Mesenchymal stem cell (in vitro differentiated cells and primary cell): ENCODE measurements at regions not wholly inside any gene's neighbourhood (a gene's known extent, or its start where the extent isn't known, plus 50 kb on each side); places are given as distances from the start of the nearest gene placed in this dataset.
"Not testable (repeated sequence)": the region's sequence is repeated elsewhere in the genome, so short reads cannot be mapped to it uniquely, and the experiment has no call there.

ENCODE experiments used
- DNase-seq: peaks from one replicate; pipeline ENCODE4 v3.0.0-alpha.2; 2013
- H2AFZ ChIP-seq: one replicate; pipeline ENCODE4 v1.6.1; 2013; ENCODE audit warnings: low read depth, mild to moderate bottlenecking, control low read depth, inconsistent platforms, low read length, moderate library complexity
- H2AK5ac ChIP-seq: 2 replicates; pipeline ENCODE4 v1.6.1; 2013; ENCODE audit warnings: low read length, moderate library complexity, mild to moderate bottlenecking, inconsistent platforms; ENCODE audit not compliant: severe bottlenecking
- H2BK120ac ChIP-seq: one replicate; pipeline ENCODE4 v1.6.1; 2013; ENCODE audit warnings: low read depth, mild to moderate bottlenecking, inconsistent platforms, low read length, moderate library complexity
- H2BK12ac ChIP-seq, 2 experiments: one replicate each; pipeline ENCODE4 v1.6.1; 2013; ENCODE audit warnings: inconsistent platforms in 2 of 2, low read length in 2 of 2, mild to moderate bottlenecking in 2 of 2, moderate library complexity in 2 of 2, control low read depth in 1 of 2
- H2BK15ac ChIP-seq: one replicate; pipeline ENCODE4 v1.6.1; 2013; ENCODE audit warnings: mild to moderate bottlenecking, low read depth, inconsistent platforms; ENCODE audit not compliant: poor library complexity, severe bottlenecking
- H2BK5ac ChIP-seq: 2 replicates; pipeline ENCODE4 v1.6.1; 2013; ENCODE audit warnings: low read depth, mild to moderate bottlenecking, low read length, control low read depth, inconsistent platforms; ENCODE audit not compliant: poor library complexity, severe bottlenecking
- H3K14ac ChIP-seq, 2 experiments: one replicate each; pipeline ENCODE4 v1.6.1; 2013; ENCODE audit warnings: inconsistent platforms in 2 of 2, low read length in 2 of 2, control low read depth in 1 of 2, mild to moderate bottlenecking in 1 of 2, moderate library complexity in 1 of 2
- H3K18ac ChIP-seq, 2 experiments: one replicate each; pipeline ENCODE4 v1.6.1; 2013; ENCODE audit warnings: inconsistent platforms in 2 of 2, low read length in 2 of 2, control low read depth in 1 of 2, low read depth in 1 of 2, mild to moderate bottlenecking in 1 of 2
- H3K23ac ChIP-seq, 2 experiments: one replicate each; pipeline ENCODE4 v1.6.1; 2013; ENCODE audit warnings: inconsistent platforms in 2 of 2, low read length in 2 of 2, mild to moderate bottlenecking in 2 of 2, moderate library complexity in 2 of 2, control low read depth in 1 of 2
- H3K27ac ChIP-seq: 2 replicates; pipeline ENCODE4 v1.5.1; 2013; ENCODE audit warnings: mild to moderate bottlenecking, moderate library complexity, low read length, control low read depth, inconsistent platforms; ENCODE audit not compliant: poor library complexity, severe bottlenecking
- H3K27me3 ChIP-seq, 2 experiments: 2 replicates each; pipeline versions ENCODE4 v1.6.1 to v1.7.0; 2013; ENCODE audit warnings: low read length in 2 of 2, mild to moderate bottlenecking in 2 of 2, moderate library complexity in 2 of 2, control low read depth in 1 of 2, inconsistent platforms in 1 of 2; ENCODE audit not compliant: control insufficient read depth in 1 of 2, insufficient read depth in 1 of 2
- H3K36me3 ChIP-seq, 2 experiments: 2 replicates each; pipeline versions ENCODE4 v1.6.1 to v1.7.0; 2013; ENCODE audit warnings: low read length in 2 of 2, control low read depth in 1 of 2, inconsistent platforms in 1 of 2, low read depth in 1 of 2, mild to moderate bottlenecking in 1 of 2; ENCODE audit not compliant: insufficient read depth in 2 of 2, control insufficient read depth in 1 of 2
- H3K4ac ChIP-seq, 2 experiments: one replicate each; pipeline ENCODE4 v1.6.1; 2013; ENCODE audit warnings: inconsistent platforms in 2 of 2, low read length in 2 of 2, mild to moderate bottlenecking in 2 of 2, moderate library complexity in 2 of 2, control low read depth in 1 of 2, low read depth in 1 of 2
- H3K4me1 ChIP-seq: 2 replicates; pipeline ENCODE4 v1.6.1; 2013; ENCODE audit warnings: low read depth, low read length, control low read depth; ENCODE audit not compliant: control insufficient read depth, insufficient read depth
- H3K4me2 ChIP-seq: 2 replicates; pipeline ENCODE4 v1.6.1; 2013; ENCODE audit warnings: low read length, mild to moderate bottlenecking, inconsistent platforms; ENCODE audit not compliant: poor library complexity, severe bottlenecking
- H3K4me3 ChIP-seq, 2 experiments: 2 replicates each; pipeline versions ENCODE4 v1.5.1 to v1.7.0; 2013; ENCODE audit warnings: low read length in 2 of 2, mild to moderate bottlenecking in 2 of 2, control low read depth in 1 of 2, low read depth in 1 of 2; ENCODE audit not compliant: insufficient read depth in 1 of 2
- H3K79me1 ChIP-seq: replicated peaks from 2 replicates; pipeline ENCODE4 v1.6.1; 2013; ENCODE audit warnings: mild to moderate bottlenecking, control low read depth, low read length, inconsistent platforms; ENCODE audit not compliant: poor library complexity, severe bottlenecking
- H3K9ac ChIP-seq: 2 replicates; pipeline ENCODE4 v1.7.0; 2013; ENCODE audit warnings: mild to moderate bottlenecking, low read length, moderate library complexity
- H3K9me3 ChIP-seq: 2 replicates; pipeline ENCODE4 v1.7.0; 2013; ENCODE audit warnings: mild to moderate bottlenecking, low read length; ENCODE audit not compliant: control insufficient read depth
- H4K8ac ChIP-seq: one replicate; pipeline ENCODE4 v1.6.1; 2013; ENCODE audit warnings: inconsistent platforms, mild to moderate bottlenecking, low read length, moderate library complexity
- H4K91ac ChIP-seq: one replicate; pipeline ENCODE4 v1.6.1; 2013; ENCODE audit warnings: mild to moderate bottlenecking, low read length, inconsistent platforms
- WGBS: methylation state at CpG from one replicate; pipeline ENCODE4 v1.1.7; 2013; ENCODE audit warnings: mixed read lengths; 5-methylcytosine and 5-hydroxymethylcytosine counted together

- H2BK12ac ChIP-seq = no peak overlapping the region
- H3K36me3 ChIP-seq = no peaks in the 10 kb centered on the region
- no peak overlapping the region for H2AK5ac ChIP-seq
- H3K4me2 ChIP-seq = no peak overlapping the region
- H3K4ac ChIP-seq = no peak overlapping the region
- no peaks in the 10 kb centered on the region for H3K79me1 ChIP-seq
- no peak overlapping the region for H4K8ac ChIP-seq
- no peak overlapping the region for H3K27ac ChIP-seq
- no peak overlapping the region for H2BK5ac ChIP-seq
- H2BK120ac ChIP-seq = no peak overlapping the region
- no peak overlapping the region for H3K14ac ChIP-seq
- H4K91ac ChIP-seq = no peak overlapping the region
- H3K4me1 ChIP-seq = peaks cover 2% of the 10 kb centered on the region
- H3K27me3 ChIP-seq = peaks cover 0 to 7% of the 10 kb centered on the region in 2 experiments
- H2BK15ac ChIP-seq = no peak overlapping the region
- WGBS = no CpG with 5 or more reads among the region's 3 CpGs
- H3K18ac ChIP-seq = no peak overlapping the region
- no peak overlapping the region for H3K9ac ChIP-seq
- H3K23ac ChIP-seq = no peak overlapping the region
- H2AFZ ChIP-seq = no peak overlapping the region
- H3K4me3 ChIP-seq = no peak overlapping the region
- DNase-seq = no peak
- peaks cover 9% of the 10 kb centered on the region for H3K9me3 ChIP-seq
These were observed 161.1 kb downstream of the PHF8 start for GRCh38 chrX:53883196-53883595.

- Histone ChIP-seq H2AK5ac (no peak overlapping the region), H2BK15ac (no peak overlapping the region), H4K91ac (no peak overlapping the region), H3K4me2 (no peak overlapping the region), H3K23ac (no peak overlapping the region), H3K4me3 (no peak overlapping the region), H4K8ac (no peak overlapping the region), H3K79me1 (no peaks in the 10 kb centered on the region), H2BK5ac (no peak overlapping the region), H3K9ac (no peak overlapping the region), H3K9me3 (peaks cover 13% of the 10 kb centered on the region), H2BK120ac (no peak overlapping the region), H3K18ac (no peak overlapping the region), H3K27ac (no peak overlapping the region), H2AFZ (no peak overlapping the region), H3K27me3 (peaks cover 0 to 7% of the 10 kb centered on the region in 2 experiments), H2BK12ac (no peak overlapping the region), H3K36me3 (no peaks in the 10 kb centered on the region), H3K14ac (no peak overlapping the region), H3K4ac (no peak overlapping the region), H3K4me1 (peaks cover 2% of the 10 kb centered on the region)
- 7% methylated on average over 5 of the region's 6 CpGs for WGBS
- peak; percentile 79 for DNase-seq
These were observed 161.9 kb downstream of the PHF8 start for GRCh38 chrX:53882331-53882730.

DNA sequence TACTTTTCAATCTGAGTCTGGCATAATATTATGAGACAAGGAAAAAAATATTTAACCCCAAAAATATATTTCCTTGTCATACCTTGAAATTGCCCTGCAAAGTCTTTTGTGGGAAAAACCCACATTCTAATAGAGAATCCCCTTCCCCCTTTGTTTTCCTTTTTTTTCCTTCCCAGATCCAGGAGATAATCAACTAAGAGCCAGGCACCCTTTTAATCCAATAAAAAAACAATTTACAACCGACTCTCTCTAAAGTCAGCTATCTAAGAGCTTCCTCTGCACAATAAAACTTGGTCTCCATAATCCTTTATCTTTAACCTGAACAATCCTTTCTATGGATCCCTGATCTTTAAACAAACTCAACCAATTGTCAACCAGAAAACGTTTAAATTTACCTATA, 163.5 kb downstream of the PHF8 start:
- 18% methylated on average over 2 of the region's 2 CpGs for WGBS
- H3K4me1 ChIP-seq, H3K23ac ChIP-seq, H3K27ac ChIP-seq, H3K4me2 ChIP-seq, H3K14ac ChIP-seq, H2BK15ac ChIP-seq, H3K27me3 ChIP-seq, H4K8ac ChIP-seq, DNase-seq, H4K91ac ChIP-seq, H2AFZ ChIP-seq, H2BK5ac ChIP-seq, H3K36me3 ChIP-seq, H3K4me3 ChIP-seq, H3K4ac ChIP-seq, H3K9ac ChIP-seq, H2BK120ac ChIP-seq, H3K18ac ChIP-seq, H2BK12ac ChIP-seq, H2AK5ac ChIP-seq, H3K79me1 ChIP-seq: not testable (repeated sequence)
- peaks cover 12% of the 10 kb centered on the region for H3K9me3 ChIP-seq

DNA sequence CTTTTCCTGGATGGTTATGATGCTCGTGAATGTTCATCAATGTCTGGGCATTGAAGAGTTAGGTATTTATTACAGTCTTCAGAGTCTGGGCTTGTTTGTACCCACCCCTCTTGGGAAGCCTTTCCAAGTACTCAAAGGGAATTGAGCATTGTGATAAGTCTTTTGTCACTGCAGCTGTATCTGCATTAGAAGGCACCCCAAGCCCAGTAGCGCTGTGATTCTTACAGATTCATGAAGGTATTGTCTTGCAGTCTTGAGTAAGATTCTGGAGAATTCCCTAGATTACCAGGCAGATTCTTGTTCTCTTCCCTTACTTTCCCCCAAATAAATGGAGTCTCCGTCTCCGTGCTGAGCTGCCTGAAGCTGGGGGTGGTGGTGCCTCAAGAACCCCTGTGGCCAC, 173.4 kb upstream of the HUWE1 start:
- no peak overlapping the region for H3K4ac ChIP-seq
- no peak overlapping the region for H3K4me3 ChIP-seq
- H2BK5ac ChIP-seq = no peak overlapping the region
- H4K91ac ChIP-seq = no peak overlapping the region
- DNase-seq = no peak
- H3K9me3 ChIP-seq = peaks cover 13% of the 10 kb centered on the region
- H3K4me1 ChIP-seq = no peaks in the 10 kb centered on the region
- no peak overlapping the region for H2BK120ac ChIP-seq
- H3K79me1 ChIP-seq = no peaks in the 10 kb centered on the region
- no peak overlapping the region for H3K4me2 ChIP-seq
- peaks cover 0 to 17% of the 10 kb centered on the region in 2 experiments for H3K27me3 ChIP-seq
- no peaks in the 10 kb centered on the region for H3K36me3 ChIP-seq
- H4K8ac ChIP-seq = no peak overlapping the region
- H2BK15ac ChIP-seq = no peak overlapping the region
- H2AFZ ChIP-seq = no peak overlapping the region
- no peak overlapping the region for H3K14ac ChIP-seq
- 80% methylated on average over 4 of the region's 4 CpGs for WGBS
- no peak overlapping the region for H2BK12ac ChIP-seq
- no peak overlapping the region for H3K27ac ChIP-seq
- H3K9ac ChIP-seq = no peak overlapping the region
- no peak overlapping the region for H2AK5ac ChIP-seq
- H3K18ac ChIP-seq = no peak overlapping the region
- H3K23ac ChIP-seq = no peak overlapping the region
